MM.1S (cell line): ENCODE measurements at regions not wholly inside any gene's neighbourhood (a gene's known extent, or its start where the extent isn't known, plus 50 kb on each side); places are given as distances from the start of the nearest gene placed in this dataset.

Source experiments
- DNase-seq: peaks from one replicate; pipeline ENCODE4 v3.0.0-alpha.2; 2015
- H2AFZ ChIP-seq: fragments of 300-600 bp; sonication (generic); 2 replicates; pipeline ENCODE4 v1.6.0; 2016; ENCODE audit warnings: antibody characterized with exemption, low read length
- H3F3A ChIP-seq: fragments of 300-600 bp; sonication (generic); 2 replicates; pipeline ENCODE4 v1.6.1; 2016; ENCODE audit warnings: mild to moderate bottlenecking, antibody characterized with exemption, low read length, moderate library complexity, mixed read lengths; ENCODE audit not compliant: insufficient read depth
- H3K27ac ChIP-seq: fragments of 300-600 bp; sonication (generic); 2 replicates; pipeline ENCODE4 v1.5.1; 2016; ENCODE audit warnings: mild to moderate bottlenecking, low read length
- H3K27me3 ChIP-seq: fragments of 300-600 bp; sonication (generic); replicated peaks from 2 replicates; pipeline ENCODE4 v1.6.0; 2016; ENCODE audit warnings: low read length; ENCODE audit not compliant: insufficient read depth
- H3K36me3 ChIP-seq: fragments of 300-600 bp; sonication (generic); replicated peaks from 2 replicates; pipeline ENCODE4 v1.6.1; 2016; ENCODE audit warnings: mild to moderate bottlenecking, low read length, mixed read lengths; ENCODE audit not compliant: insufficient read depth
- H3K4me1 ChIP-seq: fragments of 300-600 bp; sonication (generic); 2 replicates; pipeline ENCODE4 v1.6.1; 2016; ENCODE audit warnings: low read length, mixed read lengths
- H3K4me2 ChIP-seq: fragments of 300-600 bp; sonication (generic); 2 replicates; pipeline ENCODE4 v1.6.0; 2016; ENCODE audit warnings: low read depth, low read length
- H3K4me3 ChIP-seq: fragments of 300-600 bp; sonication (generic); 2 replicates; pipeline ENCODE4 v1.5.1; 2016; ENCODE audit warnings: low read length, mixed read lengths
- H3K79me2 ChIP-seq: fragments of 300-600 bp; sonication (generic); 2 replicates; pipeline ENCODE4 v1.6.1; 2016; ENCODE audit warnings: mixed run types, low read length, mixed read lengths
- H3K9ac ChIP-seq: fragments of 300-600 bp; sonication (generic); 2 replicates; pipeline ENCODE4 v1.6.1; 2016; ENCODE audit warnings: low read length, mixed read lengths
- H3K9me2 ChIP-seq: fragments of 300-600 bp; sonication (generic); replicated peaks from 2 replicates; pipeline ENCODE4 v1.6.1; 2016; ENCODE audit warnings: mild to moderate bottlenecking, low read length, mixed read lengths; ENCODE audit not compliant: insufficient read depth
- H3K9me3 ChIP-seq: fragments of 300-600 bp; sonication (generic); replicated peaks from 2 replicates; pipeline ENCODE4 v1.6.1; 2016; ENCODE audit warnings: mild to moderate bottlenecking, low read length, mixed read lengths; ENCODE audit not compliant: insufficient read depth
- H4K20me1 ChIP-seq: fragments of 300-600 bp; sonication (generic); 2 replicates; pipeline ENCODE4 v1.6.1; 2016; ENCODE audit warnings: mild to moderate bottlenecking, low read length, moderate library complexity, mixed read lengths; ENCODE audit not compliant: insufficient read depth
- CTCF ChIP-seq: fragments of 300-600 bp; sonication (generic); IDR thresholded peaks from 2 replicates; pipeline ENCODE4 v1.5.1; 2016; ENCODE audit warnings: antibody characterized with exemption, low read length, mixed read lengths
- EZH2 ChIP-seq: fragments of 300-600 bp; sonication (generic); optimal IDR thresholded peaks from 2 replicates; pipeline ENCODE3; 2017; ENCODE audit warnings: low read depth, mild to moderate bottlenecking, antibody characterized with exemption, low read length, mixed read lengths
- EZH2phosphoT487 ChIP-seq: fragments of 300-600 bp; sonication (generic); IDR thresholded peaks from 2 replicates; pipeline ENCODE4 v1.6.1; 2018; ENCODE audit warnings: antibody characterized with exemption, low read length

GRCh38 chr11:114989536-114989935, 311.2 kb downstream of the NXPE2 start:
- Histone ChIP-seq H3K9me2 (no peaks in the 10 kb centered on the region), H3K27me3 (no peaks in the 10 kb centered on the region), H3K79me2 (no peaks in the 10 kb centered on the region), H3K9me3 (no peaks in the 10 kb centered on the region; the same call in 1 of the 2 replicates), H3F3A (no peaks in the 10 kb centered on the region), H3K9ac (no peak overlapping the region), H3K4me3 (no peak overlapping the region), H4K20me1 (no peaks in the 10 kb centered on the region), H2AFZ (no peak overlapping the region), H3K36me3 (no peaks in the 10 kb centered on the region), H3K4me2 (no peak overlapping the region), H3K27ac (no peak overlapping the region), H3K4me1 (no peaks in the 10 kb centered on the region)
- TF ChIP-seq EZH2phosphoT487 (no peak), EZH2 (no peak), CTCF (no peak)
- DNase-seq, result no peak

- Histone ChIP-seq H3K4me3 (no peak overlapping the region), H3K27ac (no peak overlapping the region), H3K9ac (no peak overlapping the region), H3K9me2 (no peaks in the 10 kb centered on the region), H3K4me1 (no peaks in the 10 kb centered on the region), H4K20me1 (no peaks in the 10 kb centered on the region), H3K79me2 (no peaks in the 10 kb centered on the region), H2AFZ (no peak overlapping the region), H3K9me3 (no peaks in the 10 kb centered on the region), H3K36me3 (no peaks in the 10 kb centered on the region), H3K4me2 (no peak overlapping the region), H3F3A (no peaks in the 10 kb centered on the region), H3K27me3 (no peaks in the 10 kb centered on the region)
- DNase-seq, result no peak
- TF ChIP-seq CTCF (no peak), EZH2phosphoT487 (no peak), EZH2 (no peak)
These were observed 327.3 kb downstream of the NXPE2 start for GRCh38 chr11:115005663-115006062.

GRCh38 chr11:115007851-115008250, 329.5 kb downstream of the NXPE2 start:
- H2AFZ ChIP-seq, result no peak overlapping the region
- no peaks in the 10 kb centered on the region for H3F3A ChIP-seq
- TF ChIP-seq EZH2 (no peak), EZH2phosphoT487 (no peak), CTCF (no peak)
- H3K36me3 ChIP-seq, result no peaks in the 10 kb centered on the region
- no peak overlapping the region for H3K4me2 ChIP-seq
- no peak overlapping the region for H3K9ac ChIP-seq
- H3K27me3 ChIP-seq, result no peaks in the 10 kb centered on the region
- H3K4me3 ChIP-seq, result no peak overlapping the region
- H3K4me1 ChIP-seq, result no peaks in the 10 kb centered on the region
- H3K79me2 ChIP-seq, result no peaks in the 10 kb centered on the region
- H3K9me2 ChIP-seq, result no peaks in the 10 kb centered on the region
- no peak overlapping the region for H3K27ac ChIP-seq
- H4K20me1 ChIP-seq, result no peaks in the 10 kb centered on the region
- no peak for DNase-seq
- H3K9me3 ChIP-seq, result no peaks in the 10 kb centered on the region
